ENCODE measurements at regions not wholly inside any gene's neighbourhood (a gene's known extent, or its start where the extent isn't known, plus 50 kb on each side); places are given as distances from the start of the nearest gene placed in this dataset.

DNA sequence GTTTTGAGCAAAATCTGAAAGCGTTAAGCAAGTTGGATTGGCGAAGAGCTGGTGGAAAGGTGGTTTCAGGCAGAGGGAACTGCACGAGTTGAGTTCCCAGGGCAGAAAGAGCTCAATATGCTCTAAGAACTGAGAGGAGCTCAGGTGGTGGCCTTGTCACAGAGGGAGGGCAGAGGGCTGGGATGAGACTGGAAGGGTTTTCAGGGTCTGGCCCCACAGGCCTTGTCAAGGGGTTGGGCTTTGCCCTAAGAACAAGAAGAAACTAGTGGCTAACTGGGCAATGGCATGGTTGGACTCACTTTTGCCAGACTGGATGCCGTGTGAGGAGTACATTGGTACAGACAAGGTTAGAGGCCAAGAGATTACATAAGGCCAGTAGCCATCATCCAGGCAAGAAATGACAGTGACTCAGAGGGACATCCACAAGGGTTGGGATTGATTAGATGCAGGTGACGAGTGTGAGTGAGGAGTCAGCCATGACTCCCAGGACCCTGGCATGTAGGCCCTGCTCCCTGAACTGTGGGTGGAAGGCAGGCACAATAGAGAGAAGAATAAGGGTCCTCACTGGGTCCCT, 75.1 kb upstream of the SMIM23 start:
- WGBS = 89% methylated on average over 5 of the region's 5 CpGs
- no peaks in the 10 kb centered on the region for H3K4me1 ChIP-seq
- no peak overlapping the region for H3K27ac ChIP-seq
- TF ChIP-seq POLR2AphosphoS5 (IDR thresholded peaks at IDR 0.05) (no peak), EP300 (IDR thresholded peaks at IDR 0.05) (no peak), POLR2A (IDR thresholded peaks at IDR 0.05) (no peak)
- TF ChIP-seq, protein P1, sequence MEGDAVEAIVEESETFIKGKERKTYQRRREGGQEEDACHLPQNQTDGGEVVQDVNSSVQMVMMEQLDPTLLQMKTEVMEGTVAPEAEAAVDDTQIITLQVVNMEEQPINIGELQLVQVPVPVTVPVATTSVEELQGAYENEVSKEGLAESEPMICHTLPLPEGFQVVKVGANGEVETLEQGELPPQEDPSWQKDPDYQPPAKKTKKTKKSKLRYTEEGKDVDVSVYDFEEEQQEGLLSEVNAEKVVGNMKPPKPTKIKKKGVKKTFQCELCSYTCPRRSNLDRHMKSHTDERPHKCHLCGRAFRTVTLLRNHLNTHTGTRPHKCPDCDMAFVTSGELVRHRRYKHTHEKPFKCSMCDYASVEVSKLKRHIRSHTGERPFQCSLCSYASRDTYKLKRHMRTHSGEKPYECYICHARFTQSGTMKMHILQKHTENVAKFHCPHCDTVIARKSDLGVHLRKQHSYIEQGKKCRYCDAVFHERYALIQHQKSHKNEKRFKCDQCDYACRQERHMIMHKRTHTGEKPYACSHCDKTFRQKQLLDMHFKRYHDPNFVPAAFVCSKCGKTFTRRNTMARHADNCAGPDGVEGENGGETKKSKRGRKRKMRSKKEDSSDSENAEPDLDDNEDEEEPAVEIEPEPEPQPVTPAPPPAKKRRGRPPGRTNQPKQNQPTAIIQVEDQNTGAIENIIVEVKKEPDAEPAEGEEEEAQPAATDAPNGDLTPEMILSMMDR (IDR thresholded peaks at IDR 0.05) = no peak
- no peaks in the 10 kb centered on the region for H3K36me3 ChIP-seq
- peak in 1 of 2 donors; percentile 18 for DNase-seq (ENCODE audit: low spot score in 2 of 2)
- no peaks in the 10 kb centered on the region for H3K27me3 ChIP-seq
- H3K4me3 ChIP-seq = no peak overlapping the region
- H3K9me3 ChIP-seq = no peaks in the 10 kb centered on the region

DNA sequence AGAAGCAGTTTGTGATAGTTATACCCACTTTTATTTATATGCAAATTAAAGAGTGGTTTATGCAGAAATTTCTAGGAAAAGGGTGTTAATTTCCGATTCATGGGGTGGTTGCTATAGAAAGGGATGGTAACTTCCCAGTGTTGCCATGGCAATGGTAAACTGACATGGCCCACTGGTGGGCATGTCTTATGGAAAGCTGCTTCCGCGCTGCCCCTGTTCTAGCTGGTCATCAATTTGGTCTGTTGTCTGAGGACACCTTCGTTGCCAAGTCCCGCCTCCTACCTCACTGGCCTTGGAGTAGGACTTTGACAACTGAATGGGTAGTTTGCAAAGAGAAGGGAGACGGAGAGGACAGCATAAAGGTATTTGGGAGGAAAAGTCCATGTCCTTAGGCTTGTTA, 74.0 kb upstream of the SMIM23 start:
- Histone ChIP-seq H3K9me3 (no peaks in the 10 kb centered on the region), H3K4me3 (no peak overlapping the region), H3K4me1 (no peaks in the 10 kb centered on the region), H3K36me3 (no peaks in the 10 kb centered on the region), H3K27ac (no peak overlapping the region), H3K27me3 (no peaks in the 10 kb centered on the region)
- WGBS = 93% methylated on average over 6 of the region's 6 CpGs
- TF ChIP-seq POLR2AphosphoS5 (IDR thresholded peaks at IDR 0.05) (no peak), EP300 (IDR thresholded peaks at IDR 0.05) (no peak), POLR2A (IDR thresholded peaks at IDR 0.05) (no peak)
- TF ChIP-seq, protein P1 (IDR thresholded peaks at IDR 0.05) = no peak
- peak in 1 of 2 donors; percentile 44 for DNase-seq (ENCODE audit: low spot score in 2 of 2)

DNA sequence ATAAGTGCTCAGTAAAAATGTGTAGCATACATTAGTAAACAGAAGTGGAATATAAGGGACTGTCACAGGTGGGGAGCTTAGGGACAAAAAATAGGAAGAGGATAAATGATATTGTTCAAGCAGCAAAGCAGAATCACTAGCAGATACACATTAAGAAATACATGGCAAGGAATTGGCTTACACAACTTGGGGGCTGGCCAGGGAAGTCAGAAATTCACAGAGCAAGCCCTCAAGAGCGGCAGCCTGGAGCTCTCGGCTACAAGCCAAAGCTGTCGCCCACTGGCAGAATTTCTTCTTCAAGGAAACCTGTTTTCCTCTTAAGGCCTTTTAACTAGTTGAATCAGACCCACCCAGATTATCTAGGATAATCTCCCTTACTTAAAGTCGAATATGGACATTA, 73.0 kb upstream of the SMIM23 start:
- no peaks in the 10 kb centered on the region for H3K27me3 ChIP-seq
- peak in 1 of 2 donors; percentile 40 for DNase-seq (ENCODE audit: low spot score in 2 of 2)
- H3K4me3 ChIP-seq = no peak overlapping the region
- H3K9me3 ChIP-seq = no peaks in the 10 kb centered on the region
- TF ChIP-seq POLR2AphosphoS5 (IDR thresholded peaks at IDR 0.05) = no peak
- TF ChIP-seq, protein P1 (IDR thresholded peaks at IDR 0.05) = no peak
- TF ChIP-seq POLR2A (IDR thresholded peaks at IDR 0.05) = no peak
- no peak for TF ChIP-seq EP300 (IDR thresholded peaks at IDR 0.05)
- no peaks in the 10 kb centered on the region for H3K4me1 ChIP-seq
- H3K27ac ChIP-seq = no peak overlapping the region
- no peaks in the 10 kb centered on the region for H3K36me3 ChIP-seq
- 51% methylated on average over 4 of the region's 4 CpGs for WGBS

DNA sequence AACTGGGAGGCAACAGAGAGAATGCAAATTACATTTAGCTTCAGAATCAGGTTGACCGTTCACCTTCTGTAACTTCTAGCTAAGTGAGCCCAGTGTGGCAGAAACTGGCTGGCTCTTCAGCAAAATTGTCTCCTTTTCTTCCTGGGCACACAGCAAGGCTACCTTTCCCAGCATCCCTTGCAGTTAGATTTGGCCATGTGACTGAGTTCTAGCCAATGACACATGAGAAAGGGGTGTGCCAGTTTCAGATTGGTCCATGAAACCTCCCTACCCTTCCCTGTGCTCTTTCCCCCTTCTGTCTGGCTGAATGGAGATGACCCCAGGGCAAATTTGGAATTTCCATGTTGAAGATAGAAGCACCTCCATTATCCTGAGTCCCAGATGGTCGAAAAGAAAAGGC, 72.5 kb upstream of the SMIM23 start:
- TF ChIP-seq POLR2A (IDR thresholded peaks at IDR 0.05) (no peak), EP300 (IDR thresholded peaks at IDR 0.05) (no peak), POLR2AphosphoS5 (IDR thresholded peaks at IDR 0.05) (no peak)
- TF ChIP-seq, protein P1 (IDR thresholded peaks at IDR 0.05) = no peak
- no peak overlapping the region for H3K27ac ChIP-seq
- DNase-seq (ENCODE audit: low spot score in 2 of 2) = peak in 1 of 2 donors; percentile 8
- WGBS = 71% methylated on average over 2 of the region's 2 CpGs
- no peaks in the 10 kb centered on the region for H3K36me3 ChIP-seq
- peaks cover 3% of the 10 kb centered on the region for H3K27me3 ChIP-seq
- no peaks in the 10 kb centered on the region for H3K9me3 ChIP-seq
- no peak overlapping the region for H3K4me3 ChIP-seq
- H3K4me1 ChIP-seq = no peaks in the 10 kb centered on the region

DNA sequence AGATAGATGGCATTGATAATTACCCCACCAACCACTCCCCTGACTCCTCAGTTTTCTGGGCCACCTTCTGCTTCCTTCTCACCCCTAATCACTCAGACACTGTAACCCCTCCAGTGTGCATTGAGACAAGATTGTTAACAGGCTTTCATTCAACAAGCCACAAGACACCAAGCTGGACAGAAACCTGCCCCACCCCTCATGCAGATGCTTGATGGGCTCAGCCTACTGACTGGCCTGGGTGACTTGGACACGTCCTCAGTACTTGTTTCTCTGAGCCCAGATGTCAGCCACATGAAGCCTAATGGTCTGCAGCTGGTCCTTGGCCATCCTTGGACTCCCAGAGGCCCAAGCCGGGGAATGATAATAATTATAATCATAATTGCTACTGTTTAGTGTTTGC, 71.4 kb upstream of the SMIM23 start:
- TF ChIP-seq EP300 (IDR thresholded peaks at IDR 0.05) = no peak
- Histone ChIP-seq H3K9me3 (no peaks in the 10 kb centered on the region), H3K27ac (no peak overlapping the region), H3K4me1 (no peaks in the 10 kb centered on the region), H3K36me3 (no peaks in the 10 kb centered on the region), H3K27me3 (peaks cover 3% of the 10 kb centered on the region), H3K4me3 (no peak overlapping the region)
- 62% methylated on average over 2 of the region's 2 CpGs for WGBS
- DNase-seq (ENCODE audit: low spot score in 2 of 2) = no peak

DNA sequence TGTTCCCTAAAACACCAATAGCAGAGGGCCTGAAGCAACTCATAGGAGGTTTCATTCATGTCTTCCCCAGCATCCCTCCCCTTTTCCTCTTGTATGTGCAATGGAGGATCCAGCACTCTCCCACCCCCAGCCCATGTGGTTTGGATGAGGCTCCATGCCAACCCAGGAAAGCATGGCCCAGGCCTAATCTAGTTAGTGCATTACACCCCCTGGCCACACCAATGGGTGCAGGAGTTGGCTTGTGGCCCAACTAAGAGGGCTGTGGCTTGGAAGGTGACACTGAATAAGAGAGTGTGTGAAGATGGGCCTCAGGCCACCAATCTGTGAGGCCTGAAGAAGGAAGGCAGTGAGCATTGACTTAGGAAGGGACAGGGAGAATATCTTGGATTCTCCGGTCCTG, 70.8 kb upstream of the SMIM23 start:
- DNase-seq (ENCODE audit: low spot score in 2 of 2) = no peak
- Histone ChIP-seq H3K36me3 (no peaks in the 10 kb centered on the region), H3K27me3 (peaks cover 8% of the 10 kb centered on the region), H3K9me3 (no peaks in the 10 kb centered on the region), H3K4me3 (no peak overlapping the region), H3K27ac (no peak overlapping the region), H3K4me1 (no peaks in the 10 kb centered on the region)
- TF ChIP-seq EP300 (IDR thresholded peaks at IDR 0.05) (no peak), POLR2A (IDR thresholded peaks at IDR 0.05) (no peak), POLR2AphosphoS5 (IDR thresholded peaks at IDR 0.05) (no peak)
- TF ChIP-seq, protein P1 (IDR thresholded peaks at IDR 0.05) = no peak
- WGBS = 100% methylated on average over 1 of the region's 1 CpG

All from suprapubic skin (tissue), 4 donors.